Activated CD4-positive, CD25-positive, alpha-beta regulatory T cell treated with anti-CD3 and anti-CD28 coated beads, Interleukin-2, amount 50 U/mL, for 16 hours (primary cell): ENCODE measurements at regions not wholly inside any gene's neighbourhood (a gene's known extent, or its start where the extent isn't known, plus 50 kb on each side); places are given as distances from the start of the nearest gene placed in this dataset.

Experiments
- DNase-seq: peaks from one replicate; pipeline ENCODE4 v3.0.0-alpha.2; 2020; ENCODE audit warnings: low read depth, low spot score

GRCh38 chr12:127182018-127182417 lies 1085.0 kb upstream of the TMEM132C start:
- DNase-seq = no peak

DNA sequence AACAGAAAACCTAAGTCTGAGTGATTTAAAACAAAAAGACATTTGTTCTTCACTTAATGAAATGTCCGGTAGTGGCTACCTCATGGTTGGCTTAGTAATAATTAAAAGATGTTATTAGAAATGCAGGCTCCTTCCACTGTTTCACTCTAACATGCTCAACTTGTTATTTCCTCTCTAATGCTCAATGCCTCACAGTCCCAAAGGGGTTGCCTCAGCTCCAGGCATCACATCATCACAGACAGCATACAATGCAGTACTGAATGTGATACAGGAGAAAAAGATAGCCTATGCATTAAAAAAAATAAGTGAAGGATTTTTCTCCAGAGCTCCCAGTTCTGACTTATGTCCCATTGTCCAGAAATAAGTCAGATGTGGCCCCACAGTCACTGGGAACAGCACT lies 1077.0 kb upstream of the TMEM132C start:
- DNase-seq = no peak

DNA sequence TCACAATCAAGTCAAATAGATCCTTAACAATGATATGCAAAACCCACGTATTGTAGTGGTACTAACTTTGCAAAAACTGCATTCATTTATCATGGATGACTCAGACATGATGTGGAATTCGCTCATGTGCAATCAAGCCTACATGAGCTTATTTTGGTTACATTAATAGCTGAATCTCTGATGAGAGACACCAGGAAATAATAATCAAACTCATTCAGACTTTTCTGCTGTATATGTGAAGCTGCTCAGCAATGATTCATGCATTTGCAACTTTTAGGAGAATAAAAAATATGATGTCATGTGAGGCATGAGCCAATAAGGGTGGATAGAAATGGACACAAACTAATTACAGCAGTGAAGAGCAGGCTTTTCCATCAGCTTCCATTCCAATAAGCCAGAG lies 1075.8 kb upstream of the TMEM132C start:
- DNase-seq = no peak

GRCh38 chr12:127192391-127192790 lies 1074.6 kb upstream of the TMEM132C start:
- no peak for DNase-seq

DNA sequence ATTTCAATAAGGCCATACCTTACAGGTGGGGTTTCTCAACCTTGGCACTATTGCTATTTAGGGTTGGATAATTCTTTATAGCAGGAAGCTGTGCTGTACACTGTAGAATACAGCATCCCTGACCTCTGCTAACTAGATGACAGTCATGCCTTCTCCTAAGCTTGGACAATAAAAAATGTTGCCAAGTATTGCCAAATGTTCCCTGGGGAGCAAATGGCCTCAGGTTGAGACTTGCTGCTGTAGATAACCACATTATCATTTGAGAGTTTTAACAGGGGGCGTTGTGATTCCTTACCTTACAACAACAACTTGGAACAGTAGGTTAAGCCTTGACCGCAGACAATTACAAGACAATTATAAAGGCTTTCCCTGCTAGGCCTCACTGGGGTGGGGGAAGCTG lies 1073.6 kb upstream of the TMEM132C start:
- no peak for DNase-seq

- DNase-seq = no peak
Observed at GRCh38 chr12:127194176-127194575, 1072.8 kb upstream of the TMEM132C start.

DNA sequence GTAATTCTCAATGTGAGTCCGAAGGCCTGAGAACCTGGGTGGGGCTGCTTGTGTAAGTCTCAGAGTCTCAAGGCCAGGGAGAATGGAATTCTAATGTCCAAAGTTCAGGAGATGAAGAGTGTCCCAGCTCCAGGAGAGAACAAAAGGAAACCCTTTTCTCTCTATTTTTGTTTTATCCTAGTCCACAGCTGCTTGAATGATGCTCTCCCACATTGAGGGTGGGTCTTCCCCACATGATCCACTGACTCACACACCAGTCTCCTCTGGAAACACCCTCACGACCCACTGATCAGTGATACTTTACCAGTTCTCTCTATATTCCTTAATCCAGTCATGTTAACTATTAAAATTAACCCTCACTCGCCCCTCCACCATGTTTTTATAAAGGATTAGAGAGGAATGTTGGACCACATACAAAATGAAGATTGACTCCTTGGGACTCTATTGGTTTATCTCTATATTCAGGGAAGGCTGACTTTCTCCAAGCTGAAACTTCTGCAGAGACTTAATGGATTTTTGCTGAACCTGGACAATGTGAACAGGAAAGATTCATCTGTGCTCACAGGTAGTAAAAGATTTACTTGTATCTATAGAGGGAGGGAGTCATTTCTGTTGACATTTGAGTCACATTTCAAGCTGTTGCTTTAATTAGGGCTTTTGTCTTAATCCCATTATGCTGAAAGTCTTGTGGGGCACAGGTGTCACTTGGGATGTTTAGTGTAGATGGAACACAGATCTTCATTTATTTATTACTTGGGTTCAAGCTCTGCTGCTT lies 1061.0 kb upstream of the TMEM132C start:
- DNase-seq = no peak

DNA sequence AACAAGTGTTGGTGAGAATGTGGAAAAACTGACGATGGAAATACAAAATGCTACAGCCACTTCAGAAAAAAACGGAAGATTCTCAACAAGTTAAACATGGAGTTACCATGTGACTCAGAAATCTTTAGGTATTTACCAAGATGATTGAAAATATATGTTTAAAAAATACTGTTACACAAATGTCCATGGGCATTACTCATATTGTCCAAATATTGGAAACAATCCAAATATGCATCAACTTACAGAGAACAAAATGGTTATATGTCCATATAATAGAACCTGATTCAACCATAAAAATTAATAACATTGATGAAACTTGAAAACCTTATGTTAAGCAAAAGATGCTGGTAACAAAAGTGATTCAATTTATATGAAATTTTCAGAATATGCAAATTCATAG lies 1057.7 kb upstream of the TMEM132C start:
- no peak for DNase-seq

DNA sequence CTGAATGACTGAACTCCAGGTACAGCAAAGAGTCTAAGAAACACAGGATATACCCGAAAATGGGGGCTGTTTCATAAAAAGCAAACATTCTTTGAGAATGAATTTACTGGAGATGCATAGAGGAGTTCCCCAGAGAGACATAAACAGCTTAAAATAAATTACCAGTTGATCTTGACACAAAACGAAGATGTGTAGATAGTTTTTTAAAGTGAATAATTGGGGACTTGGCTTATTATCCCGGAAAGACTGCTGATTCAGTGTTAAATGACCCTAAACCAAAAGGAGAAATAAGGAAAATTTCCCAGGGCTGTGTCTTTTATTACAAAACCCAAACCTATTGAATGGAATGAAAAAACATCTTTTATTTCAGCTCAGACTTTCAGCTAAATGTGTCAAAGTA lies 1052.8 kb upstream of the TMEM132C start:
- no peak for DNase-seq

DNA sequence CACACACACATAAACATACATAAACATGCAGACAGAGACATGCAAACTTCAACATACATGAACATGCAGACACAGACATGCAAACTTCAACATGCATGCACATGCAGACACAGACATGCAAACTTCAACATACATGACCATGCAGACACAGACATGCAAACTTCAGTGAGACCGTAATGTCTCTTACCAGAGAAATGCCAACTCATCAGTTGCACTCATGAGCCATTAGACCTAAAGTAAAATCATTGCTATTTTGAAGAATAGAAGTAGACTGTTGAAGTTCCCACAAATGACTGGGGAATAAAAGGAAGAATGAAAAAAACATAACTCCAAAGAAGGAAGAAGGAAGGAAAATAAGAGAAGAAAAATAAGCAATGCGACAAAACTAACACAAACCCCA lies 1044.0 kb upstream of the TMEM132C start:
- DNase-seq = no peak

- no peak for DNase-seq
Observed at GRCh38 chr12:127223731-127224130, 1043.2 kb upstream of the TMEM132C start.

- DNase-seq = no peak
Observed at GRCh38 chr12:127230843-127231260, 1036.1 kb upstream of the TMEM132C start.

- no peak for DNase-seq
Observed at GRCh38 chr12:127231371-127231770, 1035.6 kb upstream of the TMEM132C start.

DNA sequence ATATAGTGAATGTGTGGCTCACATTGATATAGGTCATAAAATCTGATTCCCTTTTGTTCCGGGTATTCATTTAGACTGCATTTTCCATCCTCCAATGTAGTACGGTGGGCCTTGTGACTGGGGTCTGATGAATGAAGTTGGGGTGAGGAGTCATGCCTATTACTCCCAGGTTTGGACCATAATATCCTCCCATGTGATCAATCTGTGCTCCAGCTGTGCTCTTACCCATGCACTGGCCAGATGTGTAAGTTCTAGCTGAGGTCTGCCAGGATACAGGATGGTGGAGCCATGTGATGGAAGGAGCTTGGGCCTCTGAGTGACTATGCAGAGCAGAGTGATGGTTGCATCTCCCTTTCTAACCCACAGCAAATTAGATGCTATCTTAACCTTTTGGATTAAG lies 1034.0 kb upstream of the TMEM132C start:
- no peak for DNase-seq

- no peak for DNase-seq
Observed at GRCh38 chr12:127235761-127236160, 1031.2 kb upstream of the TMEM132C start.

DNA sequence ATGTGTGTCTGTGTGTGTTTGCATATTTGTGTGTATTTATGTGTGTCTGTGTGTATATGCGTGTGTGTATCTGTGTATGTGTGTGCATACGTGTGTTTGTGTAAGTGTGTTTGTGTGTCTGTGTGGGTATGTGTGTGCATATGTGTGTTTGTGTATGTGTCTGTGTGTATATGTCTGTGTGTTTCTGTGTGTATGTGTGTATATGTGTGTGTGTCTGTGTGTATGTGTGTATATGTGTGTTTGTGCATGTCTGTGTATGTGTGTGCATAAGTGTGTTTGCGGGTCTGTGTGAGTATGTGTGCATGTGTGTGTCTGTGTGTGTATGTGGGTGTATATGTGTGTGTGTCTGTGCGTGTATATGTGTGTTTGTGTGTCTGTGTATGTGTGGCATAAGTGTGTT lies 1030.5 kb upstream of the TMEM132C start:
- DNase-seq = no peak

- no peak for DNase-seq
Observed at GRCh38 chr12:127237151-127237550, 1029.8 kb upstream of the TMEM132C start.

DNA sequence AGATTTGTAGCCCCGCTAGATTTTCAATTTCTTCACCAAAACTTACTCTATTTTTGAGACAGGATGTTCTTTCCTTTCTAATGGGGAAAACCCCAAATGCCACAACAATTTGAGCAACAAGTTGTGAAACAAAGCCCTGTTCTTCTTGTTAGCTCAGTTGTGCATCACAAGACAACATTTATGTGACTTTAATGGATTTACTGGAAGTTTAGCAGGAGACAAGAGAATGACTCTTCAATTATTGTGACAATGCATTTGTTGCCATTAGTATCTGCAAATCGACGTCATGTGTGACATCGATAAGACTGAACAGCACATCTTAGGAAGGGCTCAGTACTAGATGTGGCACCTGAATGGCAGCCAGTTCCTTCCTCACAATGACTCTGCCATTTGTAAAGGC lies 1028.9 kb upstream of the TMEM132C start:
- no peak for DNase-seq

DNA sequence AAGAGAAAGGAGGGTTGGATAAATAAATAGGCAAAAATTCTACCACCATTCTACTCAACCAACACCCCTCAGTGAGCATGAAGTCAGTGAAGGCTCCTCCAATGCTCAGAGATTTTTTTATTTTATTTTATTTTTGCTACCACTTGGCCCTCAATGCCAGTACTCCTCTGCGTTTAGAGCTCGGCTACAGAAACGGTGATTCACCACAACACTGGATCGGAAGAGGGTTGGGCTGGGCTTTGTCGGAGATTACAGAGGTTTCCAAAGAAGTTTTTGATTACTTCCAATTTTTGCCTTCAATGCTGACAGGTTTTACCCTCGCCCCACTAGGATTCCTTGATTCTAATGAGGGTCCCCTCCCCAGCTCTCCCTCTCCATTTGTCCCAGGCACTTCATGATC lies 1027.2 kb upstream of the TMEM132C start:
- no peak for DNase-seq

- no peak for DNase-seq
Observed at GRCh38 chr12:127240249-127240929, 1026.6 kb upstream of the TMEM132C start.

DNA sequence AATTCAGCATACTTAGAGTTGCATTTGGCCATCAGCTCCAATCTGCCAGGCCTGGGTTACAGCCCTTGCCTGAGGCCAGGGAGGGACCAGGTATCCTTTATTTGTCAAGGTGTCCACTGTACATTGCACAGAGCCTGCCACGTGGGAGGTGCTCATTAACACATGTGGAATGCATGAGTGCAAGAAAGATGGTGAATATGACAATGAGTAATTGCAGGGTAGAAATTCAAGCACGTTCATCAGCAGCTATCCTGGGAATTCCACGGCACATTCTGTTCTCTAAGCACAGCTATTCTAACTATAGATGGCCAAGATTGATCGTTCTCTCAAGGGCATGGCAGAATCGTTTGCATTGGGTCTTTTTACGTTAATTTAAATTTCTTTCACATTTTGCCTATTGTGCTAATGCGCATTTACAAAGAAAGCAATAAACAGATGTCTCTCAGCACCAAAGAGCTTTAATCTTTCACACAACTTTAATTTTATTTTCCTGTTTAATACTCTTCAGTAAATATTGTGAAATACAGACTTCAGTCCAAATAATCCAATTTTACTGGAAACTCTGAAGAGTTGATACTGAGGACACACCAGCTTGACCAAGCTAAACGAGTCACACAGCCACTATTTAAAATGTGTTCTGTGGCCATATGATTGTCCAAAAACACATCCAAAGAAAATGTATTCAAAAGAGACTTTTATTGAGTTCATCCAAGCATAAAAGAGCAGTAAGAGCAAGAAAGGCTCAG lies 1025.7 kb upstream of the TMEM132C start:
- DNase-seq = no peak

DNA sequence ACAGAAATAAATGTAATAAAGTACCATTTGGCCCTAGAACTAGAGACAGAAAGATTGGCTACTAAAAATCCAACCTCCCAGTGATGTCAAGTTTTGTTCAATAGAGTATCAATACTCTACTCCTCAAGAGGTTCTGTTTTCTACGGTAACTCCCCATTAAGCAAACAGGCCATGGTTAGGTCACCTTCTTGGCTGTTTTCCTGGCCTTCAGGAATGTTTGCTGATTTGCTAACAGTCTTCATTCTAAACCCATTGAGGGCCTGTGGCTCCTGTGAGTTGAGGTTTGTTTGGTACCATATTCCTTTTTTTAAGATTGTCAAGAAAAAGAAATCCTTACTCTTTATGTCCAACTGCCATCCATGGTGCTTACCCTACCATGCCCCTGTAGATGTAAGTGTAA lies 1022.0 kb upstream of the TMEM132C start:
- no peak for DNase-seq

DNA sequence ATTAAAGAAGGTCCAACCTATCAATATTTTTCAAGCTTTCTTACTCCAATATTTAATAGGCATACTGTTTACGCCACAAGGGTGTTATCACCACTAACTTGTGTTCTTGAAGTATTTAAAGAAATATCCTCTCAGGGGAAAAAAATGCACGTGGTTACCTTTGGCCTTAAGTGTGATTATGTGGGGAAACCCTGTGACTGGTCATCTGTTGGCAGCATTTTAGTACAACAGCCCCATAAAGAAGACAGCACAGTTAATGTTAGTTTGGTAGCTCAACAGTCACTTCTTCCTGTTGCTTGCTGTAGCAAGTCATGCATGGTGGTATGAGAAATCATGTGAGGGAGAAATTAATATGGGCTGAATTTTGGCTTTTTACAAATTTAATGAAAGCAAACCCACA lies 1021.5 kb upstream of the TMEM132C start:
- DNase-seq = no peak
